Keratinocyte (primary cell): ENCODE measurements at regions not wholly inside any gene's neighbourhood (a gene's known extent, or its start where the extent isn't known, plus 50 kb on each side); places are given as distances from the start of the nearest gene placed in this dataset.

Experiments used
- EZH2 ChIP-seq: IDR thresholded peaks from one replicate; pipeline ENCODE4 v1.6.1; 2012; ENCODE audit warnings: inconsistent platforms, mild to moderate bottlenecking, low read length, moderate library complexity
- TF ChIP-seq, protein P1 (sequence below), 3 experiments: IDR thresholded peaks in 1 of 3; conservative IDR thresholded peaks in 1 of 3; optimal IDR thresholded peaks in 1 of 3; 2 replicates in 2 of 3; 3 replicates in 1 of 3; pipeline versions ENCODE3 to v1.5.1; 2011; ENCODE audit warnings: low read length in 3 of 3, mild to moderate bottlenecking in 3 of 3, moderate library complexity in 2 of 3, control low read depth in 1 of 3, inconsistent platforms in 1 of 3; ENCODE audit not compliant: insufficient read depth in 2 of 3; ENCODE audit errors: extremely low read depth in 1 of 3

DNA sequence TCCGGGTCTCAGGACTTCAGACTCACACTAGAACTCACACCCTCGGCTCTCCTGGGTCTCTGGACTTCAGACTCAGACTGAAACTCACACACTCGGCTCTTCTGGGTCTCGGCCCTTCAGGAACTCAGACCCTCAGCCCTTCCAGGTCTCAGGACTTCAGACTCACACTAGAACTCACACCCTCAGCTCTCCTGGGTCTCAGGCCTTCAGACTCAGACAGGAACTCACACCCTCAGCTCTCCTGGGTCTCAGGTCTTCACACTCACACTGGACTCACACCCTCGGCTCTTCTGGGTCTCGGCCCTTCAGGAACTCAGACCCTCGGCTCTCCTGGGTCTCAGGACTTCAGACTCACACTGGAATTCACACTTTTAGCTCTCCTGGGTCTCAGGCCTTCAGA lies 137.3 kb downstream of the CRLF2 start:
- TF ChIP-seq, protein P1, sequence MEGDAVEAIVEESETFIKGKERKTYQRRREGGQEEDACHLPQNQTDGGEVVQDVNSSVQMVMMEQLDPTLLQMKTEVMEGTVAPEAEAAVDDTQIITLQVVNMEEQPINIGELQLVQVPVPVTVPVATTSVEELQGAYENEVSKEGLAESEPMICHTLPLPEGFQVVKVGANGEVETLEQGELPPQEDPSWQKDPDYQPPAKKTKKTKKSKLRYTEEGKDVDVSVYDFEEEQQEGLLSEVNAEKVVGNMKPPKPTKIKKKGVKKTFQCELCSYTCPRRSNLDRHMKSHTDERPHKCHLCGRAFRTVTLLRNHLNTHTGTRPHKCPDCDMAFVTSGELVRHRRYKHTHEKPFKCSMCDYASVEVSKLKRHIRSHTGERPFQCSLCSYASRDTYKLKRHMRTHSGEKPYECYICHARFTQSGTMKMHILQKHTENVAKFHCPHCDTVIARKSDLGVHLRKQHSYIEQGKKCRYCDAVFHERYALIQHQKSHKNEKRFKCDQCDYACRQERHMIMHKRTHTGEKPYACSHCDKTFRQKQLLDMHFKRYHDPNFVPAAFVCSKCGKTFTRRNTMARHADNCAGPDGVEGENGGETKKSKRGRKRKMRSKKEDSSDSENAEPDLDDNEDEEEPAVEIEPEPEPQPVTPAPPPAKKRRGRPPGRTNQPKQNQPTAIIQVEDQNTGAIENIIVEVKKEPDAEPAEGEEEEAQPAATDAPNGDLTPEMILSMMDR (optimal IDR thresholded peaks at IDR 0.05 in 1 of 3, IDR thresholded peaks at IDR 0.05 in 1 of 3, conservative IDR thresholded peaks at IDR 0.05 in 1 of 3; ENCODE audit: extremely low read depth in 1 of 3, insufficient read depth in 2 of 3, low read length in 3 of 3), result no peak
- TF ChIP-seq EZH2, result no peak
